Activated B cell treated with CpG ODN at 0.5 μM for 24 hours (primary cell): ENCODE measurements at regions not wholly inside any gene's neighbourhood (a gene's known extent, or its start where the extent isn't known, plus 50 kb on each side); places are given as distances from the start of the nearest gene placed in this dataset.

ENCODE experiments used
- ATAC-seq: fragments of 200-7000 bp; cut with Tn5 transposase; one replicate; pipeline ENCODE4 v1.10.0; 2021; ENCODE audit warnings: low read depth, mild to moderate bottlenecking, moderate library complexity
- CTCF ChIA-PET: fragments of 350-600 bp; sonication (Branson Sonifier 250); formaldehyde crosslinking; loops from one replicate; lab custom pipeline; 2021; ENCODE audit warnings: antibody characterized with exemption; lab: Charles Lee
- POLR2A ChIA-PET: fragments of 350-600 bp; sonication (Branson Sonifier 250); formaldehyde crosslinking; loops from one replicate; lab custom pipeline; 2021; ENCODE audit warnings: antibody characterized with exemption; lab: Charles Lee
- DNase-seq: peaks from one replicate; pipeline ENCODE4 v3.0.0; 2022
- H3K27ac Mint-ChIP-seq: one replicate; pipeline ENCODE4 v1.8.0; 2020; ENCODE audit warnings: mixed read lengths
- H3K27me3 Mint-ChIP-seq: one replicate; pipeline ENCODE4 v1.8.0; 2021; ENCODE audit warnings: mixed read lengths
- H3K36me3 Mint-ChIP-seq: one replicate; pipeline ENCODE4 v1.8.0; 2021; ENCODE audit warnings: low read depth, mixed read lengths
- H3K4me1 Mint-ChIP-seq: one replicate; pipeline ENCODE4 v1.8.0; 2021; ENCODE audit warnings: mixed read lengths
- H3K4me3 Mint-ChIP-seq: one replicate; pipeline ENCODE4 v1.8.0; 2020; ENCODE audit warnings: mild to moderate bottlenecking, mixed read lengths
- H3K9me3 Mint-ChIP-seq: one replicate; pipeline ENCODE4 v1.8.0; 2020; ENCODE audit warnings: mixed read lengths
- CTCF ChIP-seq: fragments of 200-600 bp; IDR thresholded peaks from one replicate; pipeline ENCODE4 v1.8.0; 2022; ENCODE audit warnings: antibody characterized with exemption, mild to moderate bottlenecking
- intact Hi-C: fragments of 100-400 bp; cut with micrococcal nuclease; formaldehyde crosslinking; loops from one replicate; pipeline ENCODE4 v1.15.1; 2024

DNA sequence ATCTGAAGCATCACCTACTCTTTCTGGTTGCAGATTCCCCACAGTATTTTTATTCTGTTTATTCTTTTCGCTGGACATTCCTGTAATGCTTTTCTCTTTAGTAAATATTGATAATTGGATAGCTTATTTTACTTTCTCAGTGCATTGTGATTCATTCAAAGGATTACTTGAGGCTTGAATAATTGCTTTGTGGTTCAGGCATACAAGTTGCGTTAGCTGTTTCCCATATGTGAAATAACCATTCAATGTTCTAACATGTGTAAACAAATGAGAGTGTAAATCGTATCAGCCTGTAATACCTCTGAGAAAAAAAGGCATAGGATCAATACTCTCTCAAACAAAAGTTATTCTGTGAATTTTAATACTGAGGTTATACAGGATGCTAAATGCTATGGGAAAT is 1004.2 kb upstream of the SEL1L start:
- no peaks in the 10 kb centered on the region for H3K36me3 Mint-ChIP-seq
- TF ChIP-seq CTCF, result no peak
- ChIA-PET CTCF (no interaction called here), POLR2A (no interaction called here)
- ATAC-seq, result no peak
- DNase-seq, result no peak
- H3K27ac Mint-ChIP-seq, result no peak overlapping the region
- H3K4me3 Mint-ChIP-seq, result no peak overlapping the region
- H3K4me1 Mint-ChIP-seq, result no peaks in the 10 kb centered on the region
- peaks cover 7% of the 10 kb centered on the region for H3K9me3 Mint-ChIP-seq
- no peaks in the 10 kb centered on the region for H3K27me3 Mint-ChIP-seq
- intact Hi-C loops, result no loop called here

- no peak overlapping the region for H3K27ac Mint-ChIP-seq
- H3K4me3 Mint-ChIP-seq, result no peak overlapping the region
- ChIA-PET CTCF (no interaction called here), POLR2A (no interaction called here)
- TF ChIP-seq CTCF, result no peak
- H3K4me1 Mint-ChIP-seq, result no peaks in the 10 kb centered on the region
- ATAC-seq (no peak), DNase-seq (no peak)
- no peaks in the 10 kb centered on the region for H3K36me3 Mint-ChIP-seq
- intact Hi-C loops, result no loop called here
- H3K9me3 Mint-ChIP-seq, result peaks cover 19% of the 10 kb centered on the region
- H3K27me3 Mint-ChIP-seq, result no peaks in the 10 kb centered on the region
These were observed 1012.7 kb upstream of the SEL1L start for GRCh38 chr14:82546401-82546800.

- ChIA-PET CTCF (no interaction called here), POLR2A (no interaction called here)
- H3K4me1 Mint-ChIP-seq, result no peaks in the 10 kb centered on the region
- no peak for TF ChIP-seq CTCF
- H3K9me3 Mint-ChIP-seq, result peaks cover 14% of the 10 kb centered on the region
- no peak overlapping the region for H3K27ac Mint-ChIP-seq
- DNase-seq, result no peak
- H3K27me3 Mint-ChIP-seq, result no peaks in the 10 kb centered on the region
- H3K36me3 Mint-ChIP-seq, result no peaks in the 10 kb centered on the region
- ATAC-seq, result no peak
- H3K4me3 Mint-ChIP-seq, result no peak overlapping the region
- intact Hi-C loops, result no loop called here
These were observed 1015.8 kb upstream of the SEL1L start for GRCh38 chr14:82549306-82549990.

GRCh38 chr14:82562881-82563280 is 1029.2 kb upstream of the SEL1L start:
- H3K27me3 Mint-ChIP-seq, result no peaks in the 10 kb centered on the region
- no peaks in the 10 kb centered on the region for H3K36me3 Mint-ChIP-seq
- intact Hi-C loops, result no loop called here
- peaks cover 8% of the 10 kb centered on the region for H3K9me3 Mint-ChIP-seq
- H3K4me3 Mint-ChIP-seq, result no peak overlapping the region
- no peak overlapping the region for H3K27ac Mint-ChIP-seq
- ChIA-PET POLR2A (no interaction called here), CTCF (no interaction called here)
- DNase-seq, result no peak
- no peak for TF ChIP-seq CTCF
- H3K4me1 Mint-ChIP-seq, result no peaks in the 10 kb centered on the region
- ATAC-seq, result no peak

- H3K4me3 Mint-ChIP-seq, result no peak overlapping the region
- ATAC-seq (no peak), DNase-seq (no peak)
- H3K4me1 Mint-ChIP-seq, result no peaks in the 10 kb centered on the region
- ChIA-PET CTCF (no interaction called here), POLR2A (no interaction called here)
- no peaks in the 10 kb centered on the region for H3K27me3 Mint-ChIP-seq
- no peak for TF ChIP-seq CTCF
- H3K9me3 Mint-ChIP-seq, result peaks cover 8% of the 10 kb centered on the region
- no peaks in the 10 kb centered on the region for H3K36me3 Mint-ChIP-seq
- no peak overlapping the region for H3K27ac Mint-ChIP-seq
- intact Hi-C loops, result no loop called here
These were observed 1032.2 kb upstream of the SEL1L start for GRCh38 chr14:82565825-82566224.
